GM19455 (cell line): ENCODE measurements at regions not wholly inside any gene's neighbourhood (a gene's known extent, or its start where the extent isn't known, plus 50 kb on each side); places are given as distances from the start of the nearest gene placed in this dataset.
A peak's percentile ranks its signal among the peaks of the same experiment; 100 is the strongest.

Source experiments
- ATAC-seq: cut with Tn5 transposase; IDR thresholded peaks from one replicate; pipeline ENCODE4 v1.9.1; 2021; ENCODE audit not compliant: unreplicated experiment

GRCh38 chr3:190722181-190722905 is 140.2 kb downstream of the GMNC start:
- no peak for ATAC-seq

- peak; percentile 68 for ATAC-seq
These were observed 141.2 kb downstream of the GMNC start for GRCh38 chr3:190721330-190721729.

- ATAC-seq, result no peak
These were observed 143.8 kb downstream of the GMNC start for GRCh38 chr3:190718671-190719070.

- no peak for ATAC-seq
These were observed 144.4 kb downstream of the GMNC start for GRCh38 chr3:190718097-190718496.

- no peak for ATAC-seq
These were observed 145.5 kb downstream of the GMNC start for GRCh38 chr3:190716961-190717360.

- no peak for ATAC-seq
These were observed 146.3 kb downstream of the GMNC start for GRCh38 chr3:190716211-190716610.

- no peak for ATAC-seq
These were observed 151.8 kb downstream of the GMNC start for GRCh38 chr3:190710723-190711122.

GRCh38 chr3:190709351-190709773 is 153.1 kb downstream of the GMNC start:
- ATAC-seq, result no peak
